ENCODE measurements at regions not wholly inside any gene's neighbourhood (a gene's known extent, or its start where the extent isn't known, plus 50 kb on each side); places are given as distances from the start of the nearest gene placed in this dataset.
A peak's percentile ranks its signal among the peaks of the same experiment; 100 is the strongest.

- H3K4me2 ChIP-seq (ENCODE audit: low read length): no peak overlapping the region
- no peak overlapping the region for H3K23ac ChIP-seq (ENCODE audit: low read length)
Observed at GRCh38 chr14:104262515-104263514, 124.4 kb downstream of the KIF26A start.

GRCh38 chr14:104263675-104264358 is 125.4 kb downstream of the KIF26A start:
- H4K12ac ChIP-seq (ENCODE audit: low read depth, low read length): no peak overlapping the region
- no peaks in the 10 kb centered on the region for H3K27me3 ChIP-seq (ENCODE audit: insufficient read depth, low read length)
- H2BK12ac ChIP-seq (ENCODE audit: low read length): no peak overlapping the region
- no peak overlapping the region for H2BK5ac ChIP-seq (ENCODE audit: low read depth, low read length, poor library complexity)
- no peak overlapping the region for H3K9ac ChIP-seq (ENCODE audit: low read length)
- peaks cover 10% of the 10 kb centered on the region for H3K9me3 ChIP-seq (ENCODE audit: insufficient read depth, low read depth, low read length)
- H3K23ac ChIP-seq (ENCODE audit: low read length): no peak overlapping the region
- no peak for DNase-seq
- peaks cover 1 to 2% of the 10 kb centered on the region in 2 experiments for H3K4me1 ChIP-seq (ENCODE audit: control insufficient read depth in 1 of 2, insufficient read depth in 2 of 2, low read length in 2 of 2)
- H4K8ac ChIP-seq (ENCODE audit: low read depth, low read length): no peak overlapping the region
- no peaks in the 10 kb centered on the region for H3K79me2 ChIP-seq (ENCODE audit: control insufficient read depth, insufficient read depth, low read length, poor library complexity)
- H2AK5ac ChIP-seq (ENCODE audit: low read length): no peak overlapping the region
- no peaks in the 10 kb centered on the region for H3K36me3 ChIP-seq (ENCODE audit: control insufficient read depth in 1 of 2, insufficient read depth in 2 of 2, low read length in 2 of 2)
- H3K18ac ChIP-seq (ENCODE audit: low read length): no peak overlapping the region
- H3K27ac ChIP-seq (ENCODE audit: low read depth, low read length): no peak overlapping the region
- no peak overlapping the region for H3K14ac ChIP-seq (ENCODE audit: low read length)
- no peak overlapping the region for H4K91ac ChIP-seq (ENCODE audit: low read depth, low read length)
- no CpG with 5 or more reads among the region's 17 CpGs for WGBS (ENCODE audit: extremely low coverage, insufficient coverage, insufficient read length)
- no peaks in the 10 kb centered on the region for H3K79me1 ChIP-seq (ENCODE audit: low read length)
- H3K4ac ChIP-seq (ENCODE audit: low read depth, low read length): no peak overlapping the region
- no peak overlapping the region for H2AFZ ChIP-seq (ENCODE audit: insufficient read depth, low read length, poor library complexity)
- H3K4me2 ChIP-seq (ENCODE audit: low read length): no peak overlapping the region
- no peak overlapping the region for H3K4me3 ChIP-seq (ENCODE audit: low read depth, low read length)
- no peak overlapping the region for H2BK120ac ChIP-seq (ENCODE audit: insufficient read depth, low read length, poor library complexity)

More at GRCh38 chr14:104262515-104263514, 124.4 kb downstream of the KIF26A start:
- H4K8ac ChIP-seq (ENCODE audit: low read depth, low read length): no peak overlapping the region
- no peak overlapping the region for H4K91ac ChIP-seq (ENCODE audit: low read depth, low read length)
- H4K12ac ChIP-seq (ENCODE audit: low read depth, low read length): no peak overlapping the region
- no peak overlapping the region for H3K27ac ChIP-seq (ENCODE audit: low read depth, low read length)
- no peaks in the 10 kb centered on the region for H3K79me1 ChIP-seq (ENCODE audit: low read length)
- no peak overlapping the region for H3K14ac ChIP-seq (ENCODE audit: low read length)
- no peaks in the 10 kb centered on the region for H3K4me1 ChIP-seq (ENCODE audit: control insufficient read depth in 1 of 2, insufficient read depth in 2 of 2, low read length in 2 of 2)
- no peaks in the 10 kb centered on the region for H3K36me3 ChIP-seq (ENCODE audit: control insufficient read depth in 1 of 2, insufficient read depth in 2 of 2, low read length in 2 of 2)
- no peak overlapping the region for H2AK5ac ChIP-seq (ENCODE audit: low read length)
- no peak overlapping the region for H2BK120ac ChIP-seq (ENCODE audit: insufficient read depth, low read length, poor library complexity)
- no peak overlapping the region for H3K4ac ChIP-seq (ENCODE audit: low read depth, low read length)
- H3K18ac ChIP-seq (ENCODE audit: low read length): no peak overlapping the region
- H2AFZ ChIP-seq (ENCODE audit: insufficient read depth, low read length, poor library complexity): no peak overlapping the region
- H2BK12ac ChIP-seq (ENCODE audit: low read length): no peak overlapping the region
- no peaks in the 10 kb centered on the region for H3K79me2 ChIP-seq (ENCODE audit: control insufficient read depth, insufficient read depth, low read length, poor library complexity)
- peaks cover 10% of the 10 kb centered on the region for H3K9me3 ChIP-seq (ENCODE audit: insufficient read depth, low read depth, low read length)
- H3K9ac ChIP-seq (ENCODE audit: low read length): no peak overlapping the region
- no peak overlapping the region for H3K4me3 ChIP-seq (ENCODE audit: low read depth, low read length)
- DNase-seq: no peak
- WGBS (ENCODE audit: extremely low coverage, insufficient coverage, insufficient read length): no CpG with 5 or more reads among the region's 16 CpGs
- H2BK5ac ChIP-seq (ENCODE audit: low read depth, low read length, poor library complexity): no peak overlapping the region
- no peaks in the 10 kb centered on the region for H3K27me3 ChIP-seq (ENCODE audit: insufficient read depth, low read length)

DNA sequence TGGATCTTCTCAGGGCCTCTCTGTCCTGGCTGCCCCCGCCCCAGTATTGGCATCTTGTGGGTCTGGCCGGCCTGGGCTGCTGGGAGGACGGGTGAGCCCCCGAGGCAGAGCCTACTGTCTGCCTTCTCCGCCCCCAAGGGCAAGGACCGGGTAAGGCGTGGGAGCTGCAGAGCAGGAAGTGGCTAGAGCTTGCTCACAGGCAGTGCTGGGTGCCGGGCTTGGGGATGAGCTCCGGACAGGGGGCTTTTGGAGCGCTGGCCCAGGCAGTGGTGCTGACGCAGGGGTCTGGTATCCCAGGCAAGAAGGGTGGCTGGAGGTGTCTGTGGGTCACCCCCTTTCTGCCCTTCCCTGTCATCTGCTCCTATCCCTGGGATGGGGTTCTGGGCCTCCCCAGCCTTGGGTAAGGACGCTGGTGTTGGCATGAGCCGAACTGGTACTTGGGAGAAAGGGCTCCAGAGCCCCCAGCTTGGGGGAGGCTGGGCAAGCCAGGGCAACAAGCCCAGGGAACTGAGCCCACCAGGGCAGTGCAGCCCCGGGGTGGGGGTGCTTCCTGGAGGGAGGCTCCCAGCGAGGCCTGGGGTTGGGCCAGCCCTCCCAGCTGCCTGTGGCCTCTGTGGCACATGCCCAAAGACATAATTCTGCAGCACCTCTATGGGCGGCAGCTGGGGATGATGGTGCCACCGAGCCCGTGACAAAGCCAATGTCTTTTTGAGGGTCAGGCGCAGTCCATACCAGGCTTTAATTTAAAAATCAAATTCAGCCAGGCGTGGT is 126.3 kb downstream of the KIF26A start:
- H3K23ac ChIP-seq (ENCODE audit: low read length): no peak overlapping the region
- no peaks in the 10 kb centered on the region for H3K27me3 ChIP-seq (ENCODE audit: insufficient read depth, low read length)
- H3K9me3 ChIP-seq (ENCODE audit: insufficient read depth, low read depth, low read length): peaks cover 10% of the 10 kb centered on the region
- no peak overlapping the region for H4K91ac ChIP-seq (ENCODE audit: low read depth, low read length)
- H3K4me1 ChIP-seq (ENCODE audit: control insufficient read depth in 1 of 2, insufficient read depth in 2 of 2, low read length in 2 of 2): peaks cover 4 to 5% of the 10 kb centered on the region in 2 experiments
- no CpG with 5 or more reads among the region's 20 CpGs for WGBS (ENCODE audit: extremely low coverage, insufficient coverage, insufficient read length)
- H3K79me2 ChIP-seq (ENCODE audit: control insufficient read depth, insufficient read depth, low read length, poor library complexity): peaks cover 2% of the 10 kb centered on the region
- H4K12ac ChIP-seq (ENCODE audit: low read depth, low read length): no peak overlapping the region
- H3K79me1 ChIP-seq (ENCODE audit: low read length): no peaks in the 10 kb centered on the region
- no peak overlapping the region for H3K14ac ChIP-seq (ENCODE audit: low read length)
- H2AK5ac ChIP-seq (ENCODE audit: low read length): no peak overlapping the region
- H2BK120ac ChIP-seq (ENCODE audit: insufficient read depth, low read length, poor library complexity): no peak overlapping the region
- no peak for DNase-seq
- H3K4me3 ChIP-seq (ENCODE audit: low read depth, low read length): peak overlapping the region; percentile 28
- no peak overlapping the region for H3K4ac ChIP-seq (ENCODE audit: low read depth, low read length)
- H3K18ac ChIP-seq (ENCODE audit: low read length): no peak overlapping the region
- no peak overlapping the region for H4K8ac ChIP-seq (ENCODE audit: low read depth, low read length)
- H3K9ac ChIP-seq (ENCODE audit: low read length): no peak overlapping the region
- H2BK5ac ChIP-seq (ENCODE audit: low read depth, low read length, poor library complexity): no peak overlapping the region
- no peak overlapping the region for H3K27ac ChIP-seq (ENCODE audit: low read depth, low read length)
- no peak overlapping the region for H3K4me2 ChIP-seq (ENCODE audit: low read length)
- no peak overlapping the region for H2AFZ ChIP-seq (ENCODE audit: insufficient read depth, low read length, poor library complexity)
- H3K36me3 ChIP-seq (ENCODE audit: control insufficient read depth in 1 of 2, insufficient read depth in 2 of 2, low read length in 2 of 2): no peaks in the 10 kb centered on the region
- no peak overlapping the region for H2BK12ac ChIP-seq (ENCODE audit: low read length)

DNA sequence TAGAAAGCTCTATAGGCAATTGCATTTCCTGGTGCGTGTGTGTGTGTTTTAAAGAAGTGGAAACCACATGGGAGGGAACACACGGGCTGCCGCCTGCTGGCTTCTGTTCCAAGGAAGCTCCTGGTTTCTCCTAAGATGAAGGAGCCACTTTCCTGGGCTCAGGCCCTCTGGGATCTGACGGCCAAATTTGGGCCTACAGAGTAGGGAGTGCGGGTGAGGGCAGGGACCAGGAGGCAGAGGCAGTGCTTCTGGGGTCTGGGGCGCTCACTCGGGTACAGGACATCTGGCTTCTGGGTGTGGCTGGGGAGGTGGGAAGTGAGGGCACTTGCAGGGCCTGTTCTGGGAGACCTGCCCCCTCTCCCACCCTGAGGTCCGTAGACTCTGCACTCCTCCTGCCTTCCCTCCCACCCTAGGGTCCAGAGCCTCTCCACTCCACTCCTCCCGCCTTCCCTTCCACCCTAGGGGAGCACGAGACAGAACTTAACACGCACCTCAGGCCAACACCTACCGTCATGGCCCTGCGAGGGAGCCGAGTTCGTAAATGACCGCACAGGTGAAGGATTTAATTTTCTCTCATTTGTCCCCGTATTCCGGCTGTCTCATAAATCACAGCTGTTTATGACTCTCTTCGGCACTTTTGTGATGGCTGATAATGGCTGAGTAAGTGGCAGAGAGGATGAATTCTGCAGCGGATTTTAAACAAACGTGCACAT is 127.7 kb downstream of the KIF26A start:
- Histone ChIP-seq H4K12ac (ENCODE audit: low read depth, low read length) (no peak overlapping the region), H3K79me1 (ENCODE audit: low read length) (no peaks in the 10 kb centered on the region), H3K9me3 (ENCODE audit: insufficient read depth, low read depth, low read length) (peaks cover 10% of the 10 kb centered on the region), H4K8ac (ENCODE audit: low read depth, low read length) (no peak overlapping the region), H3K4ac (ENCODE audit: low read depth, low read length) (no peak overlapping the region), H2BK12ac (ENCODE audit: low read length) (no peak overlapping the region), H2BK120ac (ENCODE audit: insufficient read depth, low read length, poor library complexity) (no peak overlapping the region), H3K27ac (ENCODE audit: low read depth, low read length) (no peak overlapping the region), H3K79me2 (ENCODE audit: control insufficient read depth, insufficient read depth, low read length, poor library complexity) (peaks cover 2% of the 10 kb centered on the region), H3K4me1 (ENCODE audit: control insufficient read depth in 1 of 2, insufficient read depth in 2 of 2, low read length in 2 of 2) (peaks cover 4 to 5% of the 10 kb centered on the region in 2 experiments), H3K23ac (ENCODE audit: low read length) (no peak overlapping the region), H2AFZ (ENCODE audit: insufficient read depth, low read length, poor library complexity) (no peak overlapping the region), H3K27me3 (ENCODE audit: insufficient read depth, low read length) (no peaks in the 10 kb centered on the region), H3K36me3 (ENCODE audit: control insufficient read depth in 1 of 2, insufficient read depth in 2 of 2, low read length in 2 of 2) (no peaks in the 10 kb centered on the region), H4K91ac (ENCODE audit: low read depth, low read length) (no peak overlapping the region), H2AK5ac (ENCODE audit: low read length) (no peak overlapping the region), H2BK5ac (ENCODE audit: low read depth, low read length, poor library complexity) (no peak overlapping the region), H3K4me3 (ENCODE audit: low read depth, low read length) (no peak overlapping the region), H3K4me2 (ENCODE audit: low read length) (no peak overlapping the region), H3K14ac (ENCODE audit: low read length) (no peak overlapping the region), H3K9ac (ENCODE audit: low read length) (no peak overlapping the region), H3K18ac (ENCODE audit: low read length) (no peak overlapping the region)
- WGBS (ENCODE audit: extremely low coverage, insufficient coverage, insufficient read length): no CpG with 5 or more reads among the region's 21 CpGs
- no peak for DNase-seq
